Thymus (tissue), 11 donors: ENCODE measurements at regions not wholly inside any gene's neighbourhood (a gene's known extent, or its start where the extent isn't known, plus 50 kb on each side); places are given as distances from the start of the nearest gene placed in this dataset.

ENCODE experiments used
- DNase-seq, 9 donors: peaks; one replicate each; pipeline ENCODE4 v3.0.0-alpha.2; 2013; ENCODE audit warnings: low spot score in 9 of 9, low read depth in 6 of 9, missing footprints in 1 of 9
- H3K27ac ChIP-seq, 2 donors: one replicate each; pipeline ENCODE4 v1.5.1; 2013; ENCODE audit warnings: control low read depth in 1 of 2, low read depth in 1 of 2, low read length in 1 of 2, mild to moderate bottlenecking in 1 of 2, moderate library complexity in 1 of 2
- H3K27me3 ChIP-seq, 2 donors: one replicate each; pipeline ENCODE4 v1.5.1; 2013; ENCODE audit warnings: low read length in 1 of 2; ENCODE audit not compliant: control insufficient read depth in 2 of 2, insufficient read depth in 1 of 2
- H3K36me3 ChIP-seq, 2 donors: one replicate each; pipeline ENCODE4 v1.5.1; 2013; ENCODE audit warnings: low read length in 1 of 2, mild to moderate bottlenecking in 1 of 2, moderate library complexity in 1 of 2; ENCODE audit not compliant: control insufficient read depth in 2 of 2, insufficient read depth in 2 of 2
- H3K4me1 ChIP-seq, 2 donors: one replicate each; pipeline ENCODE4 v1.5.1; 2013; ENCODE audit warnings: low read length in 2 of 2; ENCODE audit not compliant: control insufficient read depth in 2 of 2, insufficient read depth in 2 of 2
- H3K4me3 ChIP-seq, 2 donors: one replicate each; pipeline ENCODE4 v1.5.1; 2013; ENCODE audit warnings: low read length in 2 of 2, control low read depth in 1 of 2, mild to moderate bottlenecking in 1 of 2
- H3K9me3 ChIP-seq, 2 donors: one replicate each; pipeline ENCODE4 v1.5.1; 2013; ENCODE audit warnings: low read length in 1 of 2, mild to moderate bottlenecking in 1 of 2; ENCODE audit not compliant: control insufficient read depth in 2 of 2, insufficient read depth in 1 of 2
- WGBS: extraction: QIAGEN DNeasy Blood & Tissue Kit; methylation state at CpG from one replicate; pipeline ENCODE4 v1.1.7; 2013; 5-methylcytosine and 5-hydroxymethylcytosine counted together
- donor health status: healthy.

DNA sequence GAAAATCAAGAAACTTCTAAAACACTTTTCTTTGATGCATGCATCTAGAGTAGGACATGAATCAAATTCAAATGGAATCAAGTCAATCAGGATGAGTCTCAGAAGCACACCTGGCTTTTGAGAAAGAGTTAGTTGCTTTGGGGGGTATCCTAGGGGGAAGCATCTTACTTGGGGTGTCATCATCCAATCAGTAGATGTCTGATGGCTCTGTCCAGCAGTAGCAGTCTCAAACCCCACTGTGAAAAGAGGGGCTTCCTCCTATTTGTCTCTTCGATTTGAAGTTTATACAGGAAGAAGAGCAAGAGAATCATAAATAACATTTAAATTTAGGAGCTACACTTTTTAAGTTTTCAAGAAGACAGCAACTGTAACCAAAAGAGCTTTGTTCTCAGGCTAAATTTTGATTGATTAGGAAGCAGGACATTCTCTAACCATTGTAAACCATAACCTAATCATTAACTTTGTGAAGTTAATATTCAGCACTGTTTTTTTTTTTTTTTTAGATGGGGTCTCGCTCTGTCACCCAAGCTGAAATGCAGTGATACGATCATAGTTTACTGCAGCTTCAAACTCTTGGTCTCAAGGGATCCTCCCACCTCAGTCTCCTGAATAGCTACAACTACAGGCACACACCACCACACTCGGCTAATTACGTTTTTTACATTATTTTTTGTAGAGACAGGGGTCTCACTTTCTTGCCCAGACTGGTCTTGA, 614.7 kb downstream of the CSNK1G3 start:
- Histone ChIP-seq H3K27ac (no peak overlapping the region), H3K4me1 (no peaks in the 10 kb centered on the region), H3K4me3 (no peak overlapping the region), H3K9me3 (no peaks in the 10 kb centered on the region), H3K36me3 (no peaks in the 10 kb centered on the region), H3K27me3 (no peaks in the 10 kb centered on the region)
- 94% methylated on average over 5 of the region's 5 CpGs for WGBS
- no peak for DNase-seq

DNA sequence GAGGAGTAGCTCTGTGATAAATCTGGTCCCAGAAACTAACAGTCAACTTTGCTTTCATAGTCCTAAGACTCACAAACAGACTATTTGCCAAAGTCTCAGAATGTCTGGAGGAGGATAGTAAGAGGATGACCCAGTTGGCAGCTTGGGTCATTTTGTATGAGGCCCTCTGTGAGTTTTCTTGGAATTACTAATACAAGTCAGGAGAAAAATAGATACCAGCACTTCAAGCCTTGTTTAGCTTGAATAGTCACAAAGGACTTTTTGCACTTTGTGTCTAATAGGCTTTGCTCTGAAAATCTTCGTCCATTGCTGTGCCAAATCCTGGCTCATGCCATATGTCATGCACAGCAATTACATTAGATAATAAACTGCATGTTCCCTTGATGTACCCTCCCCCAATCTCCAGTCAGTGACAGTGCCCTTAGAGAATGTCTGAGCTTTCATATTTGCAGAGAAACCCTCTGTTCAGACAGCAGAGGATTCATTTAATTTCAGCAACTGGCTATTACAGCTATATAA, 612.8 kb downstream of the CSNK1G3 start:
- DNase-seq, result no peak
- 96% methylated on average over 1 of the region's 1 CpG for WGBS
- no peak overlapping the region for H3K4me3 ChIP-seq
- no peaks in the 10 kb centered on the region for H3K9me3 ChIP-seq
- no peaks in the 10 kb centered on the region for H3K36me3 ChIP-seq
- no peaks in the 10 kb centered on the region for H3K27me3 ChIP-seq
- no peaks in the 10 kb centered on the region for H3K4me1 ChIP-seq
- no peak overlapping the region for H3K27ac ChIP-seq

GRCh38 chr5:124121198-124121597, 609.2 kb downstream of the CSNK1G3 start:
- DNase-seq, result no peak
- H3K4me3 ChIP-seq, result no peak overlapping the region
- no peaks in the 10 kb centered on the region for H3K27me3 ChIP-seq
- 98% methylated on average over 2 of the region's 2 CpGs for WGBS
- H3K27ac ChIP-seq, result no peak overlapping the region
- H3K9me3 ChIP-seq, result no peaks in the 10 kb centered on the region
- no peaks in the 10 kb centered on the region for H3K36me3 ChIP-seq
- no peaks in the 10 kb centered on the region for H3K4me1 ChIP-seq

GRCh38 chr5:124114911-124115310, 602.9 kb downstream of the CSNK1G3 start:
- H3K36me3 ChIP-seq, result no peaks in the 10 kb centered on the region
- no peaks in the 10 kb centered on the region for H3K4me1 ChIP-seq
- H3K27ac ChIP-seq, result no peak overlapping the region
- no peaks in the 10 kb centered on the region for H3K9me3 ChIP-seq
- H3K27me3 ChIP-seq, result no peaks in the 10 kb centered on the region
- no peak overlapping the region for H3K4me3 ChIP-seq
- no peak for DNase-seq

- no peak overlapping the region for H3K4me3 ChIP-seq
- no peaks in the 10 kb centered on the region for H3K27me3 ChIP-seq
- H3K4me1 ChIP-seq, result no peaks in the 10 kb centered on the region
- no peaks in the 10 kb centered on the region for H3K9me3 ChIP-seq
- no peaks in the 10 kb centered on the region for H3K36me3 ChIP-seq
- H3K27ac ChIP-seq, result no peak overlapping the region
- DNase-seq, result no peak
- WGBS, result 92% methylated on average over 2 of the region's 2 CpGs
Observed at GRCh38 chr5:124111886-124112285, 599.9 kb downstream of the CSNK1G3 start.

GRCh38 chr5:124110942-124111341, 599.0 kb downstream of the CSNK1G3 start:
- no peak overlapping the region for H3K4me3 ChIP-seq
- no peaks in the 10 kb centered on the region for H3K36me3 ChIP-seq
- DNase-seq, result no peak
- H3K4me1 ChIP-seq, result no peaks in the 10 kb centered on the region
- H3K27ac ChIP-seq, result no peak overlapping the region
- no peaks in the 10 kb centered on the region for H3K27me3 ChIP-seq
- H3K9me3 ChIP-seq, result no peaks in the 10 kb centered on the region
- 99% methylated on average over 1 of the region's 1 CpG for WGBS

- H3K9me3 ChIP-seq, result no peaks in the 10 kb centered on the region
Observed at GRCh38 chr5:124105326-124105725, 593.3 kb downstream of the CSNK1G3 start.

GRCh38 chr5:124104821-124105220, 592.8 kb downstream of the CSNK1G3 start:
- Histone ChIP-seq H3K9me3 (no peaks in the 10 kb centered on the region), H3K27me3 (no peaks in the 10 kb centered on the region), H3K27ac (no peak overlapping the region), H3K36me3 (no peaks in the 10 kb centered on the region), H3K4me3 (no peak overlapping the region), H3K4me1 (no peaks in the 10 kb centered on the region)
- DNase-seq, result no peak
- 97% methylated on average over 1 of the region's 1 CpG for WGBS

More at GRCh38 chr5:124105326-124105725, 593.3 kb downstream of the CSNK1G3 start:
- H3K27me3 ChIP-seq, result no peaks in the 10 kb centered on the region
- H3K36me3 ChIP-seq, result no peaks in the 10 kb centered on the region
- 97% methylated on average over 2 of the region's 2 CpGs for WGBS
- H3K27ac ChIP-seq, result no peak overlapping the region
- H3K4me1 ChIP-seq, result no peaks in the 10 kb centered on the region
- DNase-seq, result no peak
- H3K4me3 ChIP-seq, result no peak overlapping the region

- no peak overlapping the region for H3K27ac ChIP-seq
Observed at GRCh38 chr5:124104344-124104743, 592.4 kb downstream of the CSNK1G3 start.

More at GRCh38 chr5:124104344-124104743, 592.4 kb downstream of the CSNK1G3 start:
- no peaks in the 10 kb centered on the region for H3K27me3 ChIP-seq
- H3K36me3 ChIP-seq, result no peaks in the 10 kb centered on the region
- no peak for DNase-seq
- H3K4me3 ChIP-seq, result no peak overlapping the region
- WGBS, result 91% methylated on average over 3 of the region's 3 CpGs
- no peaks in the 10 kb centered on the region for H3K4me1 ChIP-seq
- no peaks in the 10 kb centered on the region for H3K9me3 ChIP-seq
